ENCODE measurements at regions not wholly inside any gene's neighbourhood (a gene's known extent, or its start where the extent isn't known, plus 50 kb on each side); places are given as distances from the start of the nearest gene placed in this dataset.

GRCh38 chr3:102295756-102296155, 139.1 kb upstream of the ZPLD1 start:
- no peak for TF ChIP-seq HNF4G (IDR thresholded peaks at IDR 0.05)
- TF ChIP-seq CTCF (IDR thresholded peaks at IDR 0.05; ENCODE audit: low read depth, low read length, missing input control) = no peak
- no peak for TF ChIP-seq ATF3 (IDR thresholded peaks at IDR 0.05)
- TF ChIP-seq MAX (IDR thresholded peaks at IDR 0.05) = no peak
- TF ChIP-seq ZBTB33 (IDR thresholded peaks at IDR 0.05) = no peak
- TF ChIP-seq REST (IDR thresholded peaks at IDR 0.05) = no peak
- no peak for TF ChIP-seq RXRA (IDR thresholded peaks at IDR 0.05)
- TF ChIP-seq NR2F2 (IDR thresholded peaks at IDR 0.05) = no peak
- no peak for TF ChIP-seq JUND (IDR thresholded peaks at IDR 0.05)
- no peak for TF ChIP-seq TAF1 (conservative IDR thresholded peaks at IDR 0.05)
- TF ChIP-seq SP1 (IDR thresholded peaks at IDR 0.05) = no peak
- TF ChIP-seq RAD21 (IDR thresholded peaks at IDR 0.05) = no peak
- TF ChIP-seq GABPA (IDR thresholded peaks at IDR 0.05 in 1 of 2, conservative IDR thresholded peaks at IDR 0.05 in 1 of 2) = no peak
- TF ChIP-seq YY1 (IDR thresholded peaks at IDR 0.05) = no peak
